ENCODE measurements at regions not wholly inside any gene's neighbourhood (a gene's known extent, or its start where the extent isn't known, plus 50 kb on each side); places are given as distances from the start of the nearest gene placed in this dataset.

DNA sequence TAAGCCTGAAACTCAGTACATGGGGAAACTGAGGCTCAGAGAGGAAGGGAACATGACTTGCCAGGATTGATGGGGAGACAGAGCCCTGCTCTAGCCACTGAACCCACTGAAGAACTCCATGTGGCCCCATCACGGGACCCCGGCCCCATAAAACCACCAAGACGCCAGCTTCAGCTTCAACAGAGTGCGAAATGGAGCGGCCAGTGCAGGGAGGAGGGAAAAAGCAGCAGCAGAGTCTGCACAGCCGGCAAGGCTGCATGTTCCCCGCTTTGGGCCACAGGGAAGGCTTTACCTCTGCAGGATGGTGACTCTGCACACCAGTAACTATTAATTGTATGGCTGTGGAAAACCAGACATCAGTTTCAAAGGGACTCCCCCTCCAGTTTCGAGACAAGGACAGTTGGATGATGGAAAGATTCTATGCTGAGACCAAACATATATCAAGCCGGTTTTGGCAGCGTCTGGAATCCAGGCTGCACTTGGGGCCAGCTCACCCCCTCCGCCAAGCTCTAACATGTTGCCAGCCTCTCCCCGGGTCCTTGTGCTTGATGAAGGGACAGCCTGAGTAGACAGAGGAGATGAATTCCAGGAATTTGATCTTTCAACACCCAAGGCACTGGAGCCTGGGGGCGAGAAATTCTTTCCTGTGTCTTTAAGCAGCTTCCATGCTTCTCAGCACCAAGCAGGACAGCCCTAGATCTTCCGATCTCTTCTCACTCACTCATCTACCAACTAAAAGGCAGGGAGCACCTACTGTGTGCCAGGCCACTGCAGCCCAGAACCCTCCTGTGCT lies 55.7 kb upstream of the BCL11B start:
- H3K9me3 ChIP-seq (ENCODE audit: control insufficient read depth, low read depth, low read length), result no peaks in the 10 kb centered on the region
- peaks cover 5 to 8% of the 10 kb centered on the region in 2 experiments; a peak in 2 of 4 replicates for H3K4me1 Mint-ChIP-seq
- no peak overlapping the region for H3K4me2 ChIP-seq (ENCODE audit: insufficient read depth, insufficient read length, low read length)
- H3K18ac ChIP-seq (ENCODE audit: insufficient read length, low read depth, low read length), result no peak overlapping the region
- no peak overlapping the region for H4K5ac ChIP-seq (ENCODE audit: insufficient read length, low read depth, low read length)
- H3K36me3 Mint-ChIP-seq (ENCODE audit: insufficient read depth in 1 of 3, low read depth in 3 of 3), result no peaks in the 10 kb centered on the region; a peak in 1 of 7 replicates
- H3T11ph ChIP-seq (ENCODE audit: low read length), result no peak overlapping the region
- H2BK5ac ChIP-seq (ENCODE audit: insufficient read length, low read length), result no peak overlapping the region
- peaks cover 9% of the 10 kb centered on the region for H3K27me3 Mint-ChIP-seq (ENCODE audit: low read depth)
- H3K4me3 Mint-ChIP-seq, result no peak overlapping the region
- no peak overlapping the region for H3K4ac ChIP-seq (ENCODE audit: low read depth, low read length)
- H3K9ac ChIP-seq (ENCODE audit: extremely low read depth, insufficient read length, low read length), result no peak overlapping the region
- no peak overlapping the region for H2BK15ac ChIP-seq (ENCODE audit: low read depth, low read length)
- H4K20me1 ChIP-seq (ENCODE audit: control insufficient read depth, insufficient read depth, insufficient read length), result no peaks in the 10 kb centered on the region
- no CpG with 5 or more reads among the region's 14 CpGs for WGBS (ENCODE audit: extremely low coverage, insufficient read length, low lambda C conversion rate)
- peak; percentile 29 for DNase-seq
- TF ChIP-seq, protein P1, sequence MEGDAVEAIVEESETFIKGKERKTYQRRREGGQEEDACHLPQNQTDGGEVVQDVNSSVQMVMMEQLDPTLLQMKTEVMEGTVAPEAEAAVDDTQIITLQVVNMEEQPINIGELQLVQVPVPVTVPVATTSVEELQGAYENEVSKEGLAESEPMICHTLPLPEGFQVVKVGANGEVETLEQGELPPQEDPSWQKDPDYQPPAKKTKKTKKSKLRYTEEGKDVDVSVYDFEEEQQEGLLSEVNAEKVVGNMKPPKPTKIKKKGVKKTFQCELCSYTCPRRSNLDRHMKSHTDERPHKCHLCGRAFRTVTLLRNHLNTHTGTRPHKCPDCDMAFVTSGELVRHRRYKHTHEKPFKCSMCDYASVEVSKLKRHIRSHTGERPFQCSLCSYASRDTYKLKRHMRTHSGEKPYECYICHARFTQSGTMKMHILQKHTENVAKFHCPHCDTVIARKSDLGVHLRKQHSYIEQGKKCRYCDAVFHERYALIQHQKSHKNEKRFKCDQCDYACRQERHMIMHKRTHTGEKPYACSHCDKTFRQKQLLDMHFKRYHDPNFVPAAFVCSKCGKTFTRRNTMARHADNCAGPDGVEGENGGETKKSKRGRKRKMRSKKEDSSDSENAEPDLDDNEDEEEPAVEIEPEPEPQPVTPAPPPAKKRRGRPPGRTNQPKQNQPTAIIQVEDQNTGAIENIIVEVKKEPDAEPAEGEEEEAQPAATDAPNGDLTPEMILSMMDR (conservative IDR thresholded peaks at IDR 0.05), result no peak
- no peak overlapping the region for H2AK5ac ChIP-seq (ENCODE audit: insufficient read length, low read length)
- H2AFZ ChIP-seq (ENCODE audit: low read length), result no peak overlapping the region
- no peaks in the 10 kb centered on the region for H3K9me3 Mint-ChIP-seq
- no peak overlapping the region for H2BK120ac ChIP-seq (ENCODE audit: low read depth, low read length, poor library complexity, severe bottlenecking)
- no peaks in the 10 kb centered on the region for H3K27me3 ChIP-seq (ENCODE audit: insufficient read depth, low read length)
- H4K91ac ChIP-seq (ENCODE audit: insufficient read length, low read depth, low read length), result no peak overlapping the region
- no peak overlapping the region for H3K23ac ChIP-seq (ENCODE audit: insufficient read length, low read depth, low read length)
- no peak overlapping the region for H3K27ac ChIP-seq (ENCODE audit: insufficient read length, low read depth, low read length)
- no peak overlapping the region; a peak in 1 of 7 replicates for H3K27ac Mint-ChIP-seq
- H2BK20ac ChIP-seq (ENCODE audit: low read depth, low read length, poor library complexity, severe bottlenecking), result no peak overlapping the region
- H3K79me1 ChIP-seq (ENCODE audit: insufficient read depth, low read depth, low read length, poor library complexity, severe bottlenecking), result no peaks in the 10 kb centered on the region
- H3K79me2 ChIP-seq (ENCODE audit: insufficient read depth, low read length), result no peaks in the 10 kb centered on the region
- H3K14ac ChIP-seq (ENCODE audit: insufficient read depth, low read length), result no peak overlapping the region; the same call in 1 of the 2 replicates
- H3K4me1 ChIP-seq (ENCODE audit: insufficient read depth, low read length), result no peaks in the 10 kb centered on the region
- no peaks in the 10 kb centered on the region for H3K23me2 ChIP-seq (ENCODE audit: insufficient read length, low read depth, low read length, poor library complexity, severe bottlenecking)
- H3K56ac ChIP-seq (ENCODE audit: insufficient read length, low read depth, low read length), result no peak overlapping the region
- H2BK12ac ChIP-seq (ENCODE audit: insufficient read length, low read depth, low read length), result no peak overlapping the region
- no peak overlapping the region for H4K8ac ChIP-seq (replicated peaks; ENCODE audit: insufficient read length, low read depth, low read length)
